ENCODE measurements at regions not wholly inside any gene's neighbourhood (a gene's known extent, or its start where the extent isn't known, plus 50 kb on each side); places are given as distances from the start of the nearest gene placed in this dataset.

DNA sequence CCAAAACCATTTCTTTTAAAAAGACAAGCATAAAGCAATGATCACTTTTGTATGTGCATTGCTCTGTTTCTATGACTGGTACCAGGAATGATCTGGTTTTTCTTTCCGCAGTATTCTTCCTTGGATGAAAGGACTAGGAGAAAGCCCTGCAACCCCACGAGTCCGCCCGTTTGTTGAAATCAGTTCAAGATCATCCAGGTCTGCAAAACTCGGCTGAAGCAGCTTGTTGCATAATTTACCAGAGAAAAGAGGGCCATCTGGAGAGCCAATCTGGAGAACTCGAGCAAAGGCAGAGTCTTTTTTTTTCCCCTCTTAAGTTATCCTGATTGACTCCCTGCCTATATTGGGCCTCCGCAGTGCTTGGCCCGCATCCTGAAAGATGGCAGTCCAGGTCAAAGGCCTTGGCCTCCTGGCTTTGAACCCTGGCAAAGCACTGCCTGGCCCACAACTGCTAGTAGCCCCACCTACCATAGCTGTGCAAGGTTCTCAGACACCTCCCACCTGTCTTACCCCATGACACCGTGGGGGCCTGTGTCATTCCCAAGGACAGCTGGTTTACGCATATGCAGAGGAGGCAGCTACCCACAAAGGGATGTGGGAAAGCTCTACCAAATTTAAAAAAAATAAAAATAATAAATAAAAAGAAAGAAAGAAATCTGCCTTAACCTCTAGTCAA is 572.2 kb downstream of the INHBA start:
- Histone ChIP-seq H3K9me3 (ENCODE audit: control insufficient read depth, insufficient read depth, low read length) (no peaks in the 10 kb centered on the region), H3K4me1 (ENCODE audit: control insufficient read depth, insufficient read depth, low read length) (no peaks in the 10 kb centered on the region), H3K27ac (ENCODE audit: low read length) (no peak overlapping the region), H3K36me3 (ENCODE audit: control insufficient read depth, insufficient read depth, low read length) (no peaks in the 10 kb centered on the region), H3K27me3 (ENCODE audit: control insufficient read depth, insufficient read depth, low read length) (no peaks in the 10 kb centered on the region), H3K4me3 (ENCODE audit: low read length) (no peak overlapping the region)
- intact Hi-C loops (cut with micrococcal nuclease), result no loop called here
- H3K9me3 Mint-ChIP-seq, result peaks cover 0 to 2% of the 10 kb centered on the region in 2 donors
- no peaks in the 10 kb centered on the region for H3K27me3 Mint-ChIP-seq (ENCODE audit: low read depth in 2 of 2)
- TF ChIP-seq CTCF (IDR thresholded peaks at IDR 0.05), result no peak
- H3K4me3 Mint-ChIP-seq, result no peak overlapping the region
- DNase-seq (no peak), ATAC-seq (no peak)
- H3K36me3 Mint-ChIP-seq, result no peaks in the 10 kb centered on the region
- 92% methylated on average over 10 of the region's 10 CpGs for WGBS (ENCODE audit: insufficient coverage)
- no peaks in the 10 kb centered on the region for H3K4me1 Mint-ChIP-seq
- H3K27ac Mint-ChIP-seq, result no peak overlapping the region

- TF ChIP-seq CTCF (IDR thresholded peaks at IDR 0.05), result no peak
- WGBS (ENCODE audit: insufficient coverage), result 95% methylated on average over 4 of the region's 5 CpGs
- H3K9me3 Mint-ChIP-seq, result peaks cover 0 to 2% of the 10 kb centered on the region in 2 donors
- intact Hi-C loops (cut with micrococcal nuclease), result no loop called here
- H3K27ac Mint-ChIP-seq, result no peak overlapping the region
- ATAC-seq (no peak), DNase-seq (no peak)
- no peaks in the 10 kb centered on the region for H3K36me3 Mint-ChIP-seq
- Histone ChIP-seq H3K36me3 (ENCODE audit: control insufficient read depth, insufficient read depth, low read length) (no peaks in the 10 kb centered on the region), H3K4me1 (ENCODE audit: control insufficient read depth, insufficient read depth, low read length) (no peaks in the 10 kb centered on the region), H3K9me3 (ENCODE audit: control insufficient read depth, insufficient read depth, low read length) (no peaks in the 10 kb centered on the region), H3K4me3 (ENCODE audit: low read length) (no peak overlapping the region), H3K27me3 (ENCODE audit: control insufficient read depth, insufficient read depth, low read length) (no peaks in the 10 kb centered on the region), H3K27ac (ENCODE audit: low read length) (no peak overlapping the region)
- no peaks in the 10 kb centered on the region for H3K4me1 Mint-ChIP-seq
- H3K4me3 Mint-ChIP-seq, result no peak overlapping the region
- H3K27me3 Mint-ChIP-seq (ENCODE audit: low read depth in 2 of 2), result no peaks in the 10 kb centered on the region
Measured at GRCh38 chr7:41130086-41130485, 572.8 kb downstream of the INHBA start.

DNA sequence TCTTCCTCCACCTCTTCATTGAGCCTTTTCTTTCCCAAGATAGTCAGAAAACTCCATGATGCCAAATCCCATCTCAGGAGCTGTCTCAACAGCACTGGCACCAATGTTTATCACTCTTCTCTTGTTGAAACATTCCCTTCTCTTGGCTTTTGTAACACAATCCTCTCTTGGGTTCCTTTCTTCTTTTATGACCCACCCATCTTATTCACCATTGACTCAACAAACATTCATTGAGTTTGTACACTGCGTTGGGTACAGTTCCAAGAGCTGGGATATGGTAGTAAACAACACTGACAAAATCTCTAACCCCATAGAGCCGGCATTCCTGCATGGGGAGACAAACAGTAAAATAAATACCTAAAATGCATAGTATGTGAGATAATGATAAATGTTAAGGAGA is 577.5 kb downstream of the INHBA start:
- intact Hi-C loops (cut with micrococcal nuclease), result no loop called here
- no peak overlapping the region for H3K27ac Mint-ChIP-seq

More for the DNA sequence above, 577.5 kb downstream of the INHBA start:
- no peaks in the 10 kb centered on the region for H3K4me1 Mint-ChIP-seq
- H3K36me3 Mint-ChIP-seq, result no peaks in the 10 kb centered on the region
- TF ChIP-seq CTCF (IDR thresholded peaks at IDR 0.05), result no peak
- H3K4me1 ChIP-seq (ENCODE audit: control insufficient read depth, insufficient read depth, low read length), result no peaks in the 10 kb centered on the region
- H3K36me3 ChIP-seq (ENCODE audit: control insufficient read depth, insufficient read depth, low read length), result no peaks in the 10 kb centered on the region
- no peaks in the 10 kb centered on the region for H3K9me3 ChIP-seq (ENCODE audit: control insufficient read depth, insufficient read depth, low read length)
- H3K9me3 Mint-ChIP-seq, result peaks cover 3 to 7% of the 10 kb centered on the region in 2 donors
- no peaks in the 10 kb centered on the region for H3K27me3 ChIP-seq (ENCODE audit: control insufficient read depth, insufficient read depth, low read length)
- H3K27me3 Mint-ChIP-seq (ENCODE audit: low read depth in 2 of 2), result no peaks in the 10 kb centered on the region
- no peak overlapping the region for H3K4me3 Mint-ChIP-seq
- WGBS (ENCODE audit: insufficient coverage), result 67% methylated on average over 1 of the region's 2 CpGs
- no peak overlapping the region for H3K4me3 ChIP-seq (ENCODE audit: low read length)
- no peak for DNase-seq
- no peak for ATAC-seq
- H3K27ac ChIP-seq (ENCODE audit: low read length), result no peak overlapping the region

All from natural killer cell (primary cell).